ENCODE measurements at regions not wholly inside any gene's neighbourhood (a gene's known extent, or its start where the extent isn't known, plus 50 kb on each side); places are given as distances from the start of the nearest gene placed in this dataset.
"Not testable (repeated sequence)": the region's sequence is repeated elsewhere in the genome, so short reads cannot be mapped to it uniquely, and the experiment has no call there.

GRCh38 chrX:71822314-71822713, 59.2 kb downstream of the CXorf49B start:
- H3K36me3 Mint-ChIP-seq; H3K9me3 Mint-ChIP-seq; CTCF ChIA-PET; H3K4me3 Mint-ChIP-seq; ATAC-seq; DNase-seq (ENCODE audit: low spot score); H3K4me1 Mint-ChIP-seq; POLR2A ChIA-PET; H3K27ac Mint-ChIP-seq: not testable (repeated sequence)
- H3K27me3 Mint-ChIP-seq (ENCODE audit: low read depth) = peaks cover 34% of the 10 kb centered on the region

- Mint-ChIP-seq H3K27me3 (ENCODE audit: low read depth) (peaks cover 24% of the 10 kb centered on the region), H3K4me1 (0 out of 2 replicates have a peak, but pooled peaks cover 2% of the 10 kb centered on the region), H3K4me3 (no peak overlapping the region), H3K36me3 (no peaks in the 10 kb centered on the region), H3K27ac (no peak overlapping the region), H3K9me3 (no peaks in the 10 kb centered on the region)
- TF ChIP-seq SMAD4 (CRISPR knock-in tag; IDR thresholded peaks at IDR 0.05) (no peak), TP53 (CRISPR knock-in tag; IDR thresholded peaks at IDR 0.05) (no peak), FOXP1 (CRISPR knock-in tag; IDR thresholded peaks at IDR 0.05; ENCODE audit: borderline replicate concordance) (no peak), HMGXB4 (CRISPR knock-in tag; IDR thresholded peaks at IDR 0.05) (no peak), ZSCAN18 (CRISPR knock-in tag; IDR thresholded peaks at IDR 0.05) (no peak)
- ATAC-seq (no peak), DNase-seq (ENCODE audit: low spot score) (no peak)
- CTCF ChIA-PET = no interaction called here
- POLR2A ChIA-PET = no interaction called here
These were observed 60.4 kb downstream of the CXorf49B start for GRCh38 chrX:71823391-71824057.

GRCh38 chrX:71828086-71828485, 64.9 kb downstream of the CXorf49B start:
- Mint-ChIP-seq H3K27me3 (ENCODE audit: low read depth) (peaks cover 22% of the 10 kb centered on the region), H3K27ac (no peak overlapping the region), H3K4me1 (peaks cover 3% of the 10 kb centered on the region; the same call in 1 of the 2 replicates), H3K4me3 (no peak overlapping the region), H3K9me3 (peaks cover 13% of the 10 kb centered on the region), H3K36me3 (peaks cover 4% of the 10 kb centered on the region; the same call in 1 of the 2 replicates)
- ChIA-PET POLR2A (no interaction called here), CTCF (no interaction called here)
- no peak for ATAC-seq
- TF ChIP-seq IRF2 (CRISPR knock-in tag; IDR thresholded peaks at IDR 0.05; ENCODE audit: borderline replicate concordance, low read depth) = no peak
- no peak for TF ChIP-seq CDX4 (CRISPR knock-in tag; IDR thresholded peaks at IDR 0.05; ENCODE audit: borderline replicate concordance)
- TF ChIP-seq IRF1 (CRISPR knock-in tag; IDR thresholded peaks at IDR 0.05) = no peak
- TF ChIP-seq ZMAT4 (CRISPR knock-in tag; IDR thresholded peaks at IDR 0.05) = no peak
- no peak for TF ChIP-seq TP53 (CRISPR knock-in tag; IDR thresholded peaks at IDR 0.05)
- TF ChIP-seq HMGXB4 (CRISPR knock-in tag; IDR thresholded peaks at IDR 0.05) = no peak
- TF ChIP-seq JUN (CRISPR knock-in tag; IDR thresholded peaks at IDR 0.05) = no peak
- DNase-seq (ENCODE audit: low spot score) = no peak

GRCh38 chrX:71838092-71838491, 72.6 kb upstream of the NHSL2 start:
- DNase-seq (ENCODE audit: low spot score); ATAC-seq; H3K27ac Mint-ChIP-seq; H3K9me3 Mint-ChIP-seq; H3K4me3 Mint-ChIP-seq; H3K36me3 Mint-ChIP-seq; POLR2A ChIA-PET; H3K4me1 Mint-ChIP-seq; CTCF ChIA-PET: not testable (repeated sequence)
- H3K27me3 Mint-ChIP-seq (ENCODE audit: low read depth) = peaks cover 57% of the 10 kb centered on the region

Measured in WTC11 (cell line).